CD14-positive monocyte (primary cell): ENCODE measurements at regions not wholly inside any gene's neighbourhood (a gene's known extent, or its start where the extent isn't known, plus 50 kb on each side); places are given as distances from the start of the nearest gene placed in this dataset.

Source experiments
- DNase-seq, 3 donors: peaks; one replicate each; pipeline ENCODE4 v3.0.0-alpha.2; 2011 to 2022
- H2AFZ ChIP-seq: 2 replicates; pipeline ENCODE4 v1.6.0; 2012; ENCODE audit warnings: mild to moderate bottlenecking, low read depth, low read length, inconsistent platforms; ENCODE audit not compliant: insufficient read depth, poor library complexity, severe bottlenecking
- H3K27ac ChIP-seq, 2 donors: 1 replicate in 1 of 2; 2 replicates in 1 of 2; pipeline ENCODE4 v1.5.1; 2012 to 2013; ENCODE audit warnings: low read length in 2 of 2, control low read depth in 1 of 2, inconsistent platforms in 1 of 2, low read depth in 1 of 2, mild to moderate bottlenecking in 1 of 2
- H3K27me3 ChIP-seq, 2 donors: one replicate each; pipeline versions ENCODE4 v1.6.0 to v1.6.1; 2011 to 2013; ENCODE audit warnings: low read length in 2 of 2; ENCODE audit not compliant: control insufficient read depth in 2 of 2, insufficient read depth in 2 of 2
- H3K36me3 ChIP-seq, 2 donors: replicated peaks in 1 of 2; 1 replicate in 1 of 2; 2 replicates in 1 of 2; pipeline versions ENCODE4 v1.5.1 to v1.6.1; 2012 to 2013; ENCODE audit warnings: low read length in 2 of 2, control low read depth in 1 of 2, inconsistent platforms in 1 of 2, mild to moderate bottlenecking in 1 of 2; ENCODE audit not compliant: insufficient read depth in 2 of 2, control insufficient read depth in 1 of 2
- H3K4me1 ChIP-seq, 2 donors: 1 replicate in 1 of 2; 2 replicates in 1 of 2; pipeline versions ENCODE4 v1.5.1 to v1.6.1; 2012 to 2013; ENCODE audit warnings: low read length in 2 of 2, control low read depth in 1 of 2, inconsistent platforms in 1 of 2, mild to moderate bottlenecking in 1 of 2, moderate library complexity in 1 of 2; ENCODE audit not compliant: insufficient read depth in 2 of 2, control insufficient read depth in 1 of 2
- H3K4me2 ChIP-seq: replicated peaks from 2 replicates; pipeline ENCODE3; 2012; ENCODE audit warnings: low read length, moderate library complexity, mild to moderate bottlenecking; ENCODE audit not compliant: poor library complexity, severe bottlenecking; ENCODE audit errors: extremely low read depth
- H3K4me3 ChIP-seq, 3 experiments: fragments of 200-600 bp in 1 of 3; sonication (generic) in 1 of 3; replicated peaks in 1 of 3; 1 replicate in 2 of 3; 2 replicates in 1 of 3; pipeline ENCODE4 v1.5.1; 2011 to 2013; ENCODE audit warnings: low read length in 3 of 3, mild to moderate bottlenecking in 3 of 3, control low read depth in 2 of 3, low read depth in 2 of 3, inconsistent platforms in 1 of 3, moderate library complexity in 1 of 3
- H3K79me2 ChIP-seq: 2 replicates; pipeline ENCODE4 v1.6.0; 2012; ENCODE audit warnings: mild to moderate bottlenecking, control low read depth, inconsistent platforms, low read length, moderate library complexity; ENCODE audit not compliant: insufficient read depth
- H3K9ac ChIP-seq: 2 replicates; pipeline ENCODE4 v1.6.0; 2017; ENCODE audit warnings: low read length, mild to moderate bottlenecking; ENCODE audit not compliant: insufficient read depth, poor library complexity, severe bottlenecking
- H3K9me3 ChIP-seq, 2 donors: replicated peaks in 1 of 2; 1 replicate in 1 of 2; 2 replicates in 1 of 2; pipeline versions ENCODE4 v1.5.1 to v1.6.1; 2012 to 2013; ENCODE audit warnings: low read length in 2 of 2, control low read depth in 1 of 2; ENCODE audit not compliant: control insufficient read depth in 1 of 2, insufficient read depth in 1 of 2
- H4K20me1 ChIP-seq: 2 replicates; pipeline ENCODE4 v1.6.0; 2012; ENCODE audit warnings: mild to moderate bottlenecking, low read length, control low read depth, moderate library complexity; ENCODE audit not compliant: insufficient read depth
- H3K27ac Mint-ChIP-seq, 7 donors: one replicate each; pipeline ENCODE4 v1.8.0; 2020; ENCODE audit warnings: mild to moderate bottlenecking in 7 of 7, mixed read lengths in 7 of 7, moderate library complexity in 6 of 7, inconsistent platforms in 2 of 7
- H3K27me3 Mint-ChIP-seq, 3 donors: one replicate each; pipeline ENCODE4 v1.8.0; 2021 to 2022; ENCODE audit warnings: low read depth in 3 of 3, mild to moderate bottlenecking in 3 of 3, mixed read lengths in 3 of 3, moderate library complexity in 3 of 3, inconsistent platforms in 1 of 3
- H3K36me3 Mint-ChIP-seq, 2 donors: one replicate each; pipeline ENCODE4 v1.8.0; 2020; ENCODE audit warnings: mixed read lengths in 2 of 2, inconsistent platforms in 1 of 2, mild to moderate bottlenecking in 1 of 2
- H3K4me1 Mint-ChIP-seq: one replicate; pipeline ENCODE4 v1.8.0; 2020; ENCODE audit warnings: mild to moderate bottlenecking, mixed read lengths
- H3K4me3 Mint-ChIP-seq, 2 donors: one replicate each; pipeline ENCODE4 v1.8.0; 2020; ENCODE audit warnings: mild to moderate bottlenecking in 2 of 2, mixed read lengths in 2 of 2, moderate library complexity in 1 of 2
- H3K9me3 Mint-ChIP-seq, 7 donors: one replicate each; pipeline ENCODE4 v1.8.0; 2020 to 2022; ENCODE audit warnings: mixed read lengths in 7 of 7, mild to moderate bottlenecking in 6 of 7, moderate library complexity in 6 of 7, inconsistent platforms in 2 of 7
- CTCF ChIP-seq: fragments of 200-600 bp; IDR thresholded peaks from one replicate; pipeline ENCODE4 v1.8.0; 2022; ENCODE audit warnings: antibody characterized with exemption, mild to moderate bottlenecking
- WGBS: methylation state at CpG from one replicate; pipeline ENCODE4 v1.1.5; 2013; ENCODE audit warnings: missing lambda C conversion rate; ENCODE audit not compliant: insufficient coverage; 5-methylcytosine and 5-hydroxymethylcytosine counted together
- intact Hi-C, 2 donors: fragments of 100-400 bp; cut with micrococcal nuclease; formaldehyde crosslinking; loops; one replicate each; pipeline versions ENCODE4 v1.15.0 to v1.15.1; 2023

- Histone ChIP-seq H3K27ac (no peak overlapping the region), H3K79me2 (no peaks in the 10 kb centered on the region), H3K4me3 (no peak overlapping the region), H3K4me2 (no peak overlapping the region), H3K27me3 (no peaks in the 10 kb centered on the region), H3K4me1 (no peaks in the 10 kb centered on the region), H2AFZ (no peak overlapping the region), H3K9ac (no peak overlapping the region), H4K20me1 (no peaks in the 10 kb centered on the region), H3K9me3 (no peaks in the 10 kb centered on the region), H3K36me3 (no peaks in the 10 kb centered on the region)
- Mint-ChIP-seq H3K27me3 (peaks cover 1 to 4% (median 3%) of the 10 kb centered on the region in 3 donors), H3K4me3 (no peak overlapping the region), H3K4me1 (no peaks in the 10 kb centered on the region), H3K27ac (no peak overlapping the region), H3K36me3 (no peaks in the 10 kb centered on the region), H3K9me3 (peaks cover 0 to 6% (median 2%) of the 10 kb centered on the region in 7 donors)
- intact Hi-C loops: no loop called here
- no peak for TF ChIP-seq CTCF
- no CpG with 5 or more reads among the region's 1 CpG for WGBS
- DNase-seq: no peak
Measured at GRCh38 chr10:120161111-120161510, 268.6 kb downstream of the SEC23IP start.

- no peaks in the 10 kb centered on the region for H3K27me3 ChIP-seq
- no peaks in the 10 kb centered on the region for H3K4me1 Mint-ChIP-seq
- H3K27ac ChIP-seq: no peak overlapping the region
- H3K4me3 ChIP-seq: no peak overlapping the region
- no peaks in the 10 kb centered on the region for H3K4me1 ChIP-seq
- no peak for TF ChIP-seq CTCF
- H3K36me3 ChIP-seq: no peaks in the 10 kb centered on the region
- no peak overlapping the region for H3K27ac Mint-ChIP-seq
- no peaks in the 10 kb centered on the region for H3K79me2 ChIP-seq
- WGBS: 93% methylated on average over 3 of the region's 4 CpGs
- H3K9me3 ChIP-seq: no peaks in the 10 kb centered on the region
- H2AFZ ChIP-seq: no peak overlapping the region
- H3K9me3 Mint-ChIP-seq: peaks cover 0 to 5% (median 2%) of the 10 kb centered on the region in 7 donors
- no peak for DNase-seq
- no peaks in the 10 kb centered on the region for H3K36me3 Mint-ChIP-seq
- H3K9ac ChIP-seq: no peak overlapping the region
- peaks cover 1 to 4% (median 3%) of the 10 kb centered on the region in 3 donors for H3K27me3 Mint-ChIP-seq
- intact Hi-C loops: no loop called here
- no peaks in the 10 kb centered on the region for H4K20me1 ChIP-seq
- H3K4me3 Mint-ChIP-seq: no peak overlapping the region
- no peak overlapping the region for H3K4me2 ChIP-seq
Measured at GRCh38 chr10:120162471-120162870, 269.9 kb downstream of the SEC23IP start.
